Stimulated activated CD4-positive, alpha-beta T cell treated with anti-CD3 and anti-CD28 coated beads, Interleukin-12 subunit alpha, Interleukin-12 subunit beta, amount 100 ng/mL, for 24 hours (primary cell): ENCODE measurements at regions not wholly inside any gene's neighbourhood (a gene's known extent, or its start where the extent isn't known, plus 50 kb on each side); places are given as distances from the start of the nearest gene placed in this dataset.
"Not testable (repeated sequence)": the region's sequence is repeated elsewhere in the genome, so short reads cannot be mapped to it uniquely, and the experiment has no call there.

Experiments used
- DNase-seq, 2 experiments: peaks; one replicate each; pipeline ENCODE4 v3.0.0-alpha.2; 2020; ENCODE audit warnings: low read depth in 2 of 2

DNA sequence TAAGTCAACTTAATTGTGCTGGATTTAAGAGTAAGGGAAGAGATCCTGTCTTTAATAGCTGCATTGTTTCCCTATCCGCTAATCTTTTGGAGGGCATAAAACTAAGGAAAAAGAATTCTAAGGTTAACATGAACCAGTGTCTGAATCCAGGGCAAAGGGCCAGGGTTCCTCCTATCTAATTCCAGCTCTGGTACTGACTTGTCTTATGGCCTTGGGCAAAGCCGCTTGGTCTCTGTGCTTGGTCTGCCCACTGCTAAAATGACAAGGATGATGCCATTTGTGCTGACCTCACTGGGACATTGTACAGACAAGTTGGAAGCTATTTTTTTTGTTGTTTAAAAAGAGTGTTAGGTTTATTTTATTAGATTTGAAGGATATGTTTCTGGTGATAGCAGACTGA is 334.7 kb upstream of the PIK3R1 start:
- DNase-seq, result no peak

DNA sequence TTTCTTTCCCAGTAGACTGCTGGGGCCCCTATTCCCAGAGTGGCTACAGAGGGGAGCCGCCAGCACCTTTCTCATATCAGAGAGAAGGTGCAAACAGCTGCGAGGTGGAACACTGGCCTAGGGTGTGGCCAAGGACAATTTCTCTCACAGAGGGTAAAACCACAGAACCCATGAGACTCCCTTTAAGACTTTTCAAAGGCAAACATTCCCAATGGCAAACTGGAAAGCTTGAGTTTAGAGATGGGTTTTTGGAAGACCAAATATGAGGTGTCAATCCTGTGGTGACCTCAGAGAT is 335.1 kb upstream of the PIK3R1 start:
- no peak for DNase-seq

DNA sequence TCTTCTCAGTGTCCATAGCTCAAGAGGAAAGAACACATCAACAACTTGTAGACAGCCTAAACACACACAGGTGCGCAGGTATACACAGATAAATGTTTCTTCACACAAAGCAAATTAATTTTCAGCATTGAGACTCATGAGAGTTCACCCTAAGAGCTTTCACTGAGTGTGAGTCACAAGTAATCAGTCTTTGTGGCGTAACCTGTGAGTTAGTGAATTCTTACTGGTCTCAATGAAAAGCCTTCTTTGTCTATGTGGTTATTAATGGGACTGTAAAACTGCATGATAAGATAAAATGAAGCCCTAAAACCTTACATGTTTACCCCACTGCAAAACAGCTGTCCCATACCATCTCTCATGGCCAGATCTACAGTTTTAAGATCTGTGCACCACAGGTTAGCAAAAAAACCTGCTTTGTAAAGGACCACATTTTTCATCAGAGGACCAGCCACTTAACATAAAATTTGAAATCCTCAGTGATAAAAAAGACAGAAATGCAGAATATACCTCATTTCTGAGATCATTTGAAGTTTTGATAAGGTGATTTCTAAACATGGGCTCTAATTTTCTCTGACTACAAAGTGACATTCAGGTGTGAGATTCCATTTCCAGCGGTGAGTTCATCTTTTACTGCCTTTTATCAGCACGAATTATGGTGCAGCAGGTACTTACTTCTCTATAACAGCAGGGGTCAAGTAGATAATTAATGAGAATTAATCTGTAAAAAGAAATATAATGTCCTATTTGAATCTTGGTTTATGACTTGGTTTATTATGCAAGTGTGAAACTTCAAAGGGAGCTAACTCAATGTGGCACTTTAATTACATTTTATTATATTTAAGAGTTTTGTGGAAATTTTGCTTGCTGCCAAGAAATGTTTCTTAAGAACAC is 335.7 kb upstream of the PIK3R1 start:
- no peak for DNase-seq

DNA sequence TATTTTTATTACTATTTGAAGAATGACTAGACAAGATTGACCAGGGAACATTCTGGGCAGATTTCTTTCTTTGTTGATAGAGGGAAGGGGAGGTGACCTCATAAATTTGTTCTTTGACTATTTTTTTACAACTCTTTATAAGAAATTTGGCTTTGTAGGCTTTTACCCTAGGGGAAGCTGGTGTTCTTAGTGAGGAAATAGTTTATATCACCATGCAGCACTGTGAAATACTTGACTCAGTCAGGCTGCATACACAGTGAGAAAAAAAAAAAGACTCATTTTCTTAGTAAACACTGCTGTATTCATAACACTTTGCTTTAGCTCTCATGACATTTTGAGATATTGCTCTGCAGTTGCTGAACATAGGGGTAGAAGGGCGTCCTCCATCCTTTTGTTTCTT is 336.6 kb upstream of the PIK3R1 start:
- no peak for DNase-seq

DNA sequence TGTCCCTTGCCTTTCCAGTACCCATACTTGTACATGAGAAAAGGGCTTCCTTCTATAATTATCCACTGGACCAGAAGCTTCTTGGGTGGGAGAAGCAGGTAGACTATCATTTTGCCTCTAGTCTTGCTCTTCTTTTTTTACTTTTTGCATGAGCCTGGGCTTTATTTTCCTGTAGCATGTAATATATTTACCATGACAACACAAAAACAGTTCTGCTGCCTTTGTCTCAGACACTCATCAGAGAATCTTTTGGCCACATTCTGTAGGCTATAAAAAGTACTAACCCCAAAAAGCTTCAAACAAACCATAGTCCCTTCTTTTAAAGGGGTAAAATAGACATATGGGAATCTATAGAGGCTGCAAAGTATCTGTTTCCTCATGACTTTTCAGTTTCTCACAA is 339.2 kb upstream of the PIK3R1 start:
- DNase-seq, result no peak

GRCh38 chr5:67875601-67876000 is 340.0 kb upstream of the PIK3R1 start:
- DNase-seq, result no peak

GRCh38 chr5:67873935-67874334 is 341.6 kb upstream of the PIK3R1 start:
- DNase-seq, result no peak

GRCh38 chr5:67870662-67871061 is 344.9 kb upstream of the PIK3R1 start:
- no peak for DNase-seq

GRCh38 chr5:67864335-67864734 is 351.2 kb upstream of the PIK3R1 start:
- not testable (repeated sequence) for DNase-seq

DNA sequence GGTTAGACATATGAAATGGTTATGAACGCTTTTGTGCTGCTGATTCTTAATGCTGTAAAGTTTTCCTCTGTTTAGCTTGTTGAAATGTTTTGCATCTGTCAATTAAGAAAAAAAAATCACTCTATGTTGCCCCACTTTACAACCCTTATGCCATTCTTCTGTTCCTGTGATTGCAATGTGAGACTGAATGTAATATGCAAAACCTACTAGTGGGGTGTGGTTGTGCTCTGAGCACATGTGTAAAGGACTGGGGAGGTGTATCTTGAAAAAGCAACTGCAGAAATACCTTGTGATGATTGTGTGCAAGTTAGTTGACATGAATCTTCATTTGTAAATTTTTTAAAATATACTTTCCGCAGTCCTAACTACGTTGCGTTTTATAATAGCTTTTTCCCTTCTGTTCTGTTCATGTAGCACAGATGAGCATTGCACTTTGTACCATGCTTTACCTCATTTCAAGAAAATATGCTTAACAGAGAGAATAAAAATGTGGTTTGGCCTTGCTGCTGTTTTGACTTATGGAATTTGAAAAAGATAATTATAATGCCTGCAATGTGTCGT is 357.0 kb upstream of the PIK3R1 start:
- DNase-seq, result no peak

DNA sequence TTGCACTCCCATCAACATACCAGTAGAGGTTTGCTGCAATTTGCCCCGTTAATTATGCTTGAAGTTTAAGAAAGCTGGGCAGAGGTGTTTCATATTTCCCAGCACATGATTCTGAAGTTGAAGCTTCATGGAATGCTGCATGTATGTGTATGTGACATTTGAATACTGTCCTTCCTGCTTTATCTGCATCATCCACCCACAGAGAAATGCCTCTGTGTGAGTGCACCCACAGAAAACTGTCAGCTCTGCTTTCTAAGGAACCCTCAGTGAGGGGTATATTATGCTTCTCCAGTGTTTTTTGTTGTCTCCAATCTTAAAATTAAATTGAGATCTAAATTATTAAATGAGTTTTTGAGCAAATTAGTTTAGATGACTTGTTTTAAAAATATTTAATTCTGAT is 358.1 kb upstream of the PIK3R1 start:
- no peak for DNase-seq

- no peak for DNase-seq
Observed at GRCh38 chr5:67855523-67855922, 360.0 kb upstream of the PIK3R1 start.

- not testable (repeated sequence) for DNase-seq
Observed at GRCh38 chr5:67850906-67851305, 364.6 kb upstream of the PIK3R1 start.

- no peak for DNase-seq
Observed at GRCh38 chr5:67844924-67845323, 370.6 kb upstream of the PIK3R1 start.

DNA sequence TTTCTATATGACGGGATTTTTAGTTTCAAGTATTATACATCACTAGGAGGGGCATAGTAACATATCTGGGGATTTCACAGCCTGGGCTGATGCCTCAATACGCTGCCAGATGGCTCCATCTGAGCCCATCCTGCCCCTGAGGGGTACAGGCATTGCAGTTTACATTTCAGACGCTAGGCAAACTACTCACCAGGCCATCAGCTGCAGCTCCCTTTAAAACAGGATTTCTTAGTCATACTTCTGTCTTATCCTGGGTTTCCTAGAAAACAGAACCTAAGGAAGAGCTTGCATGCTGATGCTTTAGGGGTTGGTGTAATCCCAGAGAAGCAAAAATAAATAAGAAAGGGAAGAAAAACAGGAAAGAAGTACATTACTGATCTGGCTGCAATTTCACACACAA is 372.8 kb upstream of the PIK3R1 start:
- no peak for DNase-seq

GRCh38 chr5:67837225-67837624 is 378.3 kb upstream of the PIK3R1 start:
- not testable (repeated sequence) for DNase-seq

DNA sequence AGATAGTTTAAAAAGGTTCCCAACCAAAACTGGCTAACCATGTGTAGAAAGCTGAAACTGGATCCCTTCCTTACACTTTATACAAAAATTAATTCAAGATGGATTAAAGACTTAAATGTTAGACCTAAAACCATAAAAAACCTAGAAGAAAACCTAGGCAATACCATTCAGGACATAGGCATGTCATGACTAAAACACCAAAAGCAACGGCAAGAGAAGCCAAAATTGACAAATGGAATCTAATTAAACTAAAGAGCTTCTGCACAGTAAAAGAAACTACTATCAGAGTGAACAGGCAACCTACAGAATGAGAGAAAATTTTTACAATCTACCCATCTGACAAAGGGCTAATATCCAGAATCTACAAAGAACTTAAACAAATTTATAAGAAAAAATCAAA is 379.1 kb upstream of the PIK3R1 start:
- not testable (repeated sequence) for DNase-seq

DNA sequence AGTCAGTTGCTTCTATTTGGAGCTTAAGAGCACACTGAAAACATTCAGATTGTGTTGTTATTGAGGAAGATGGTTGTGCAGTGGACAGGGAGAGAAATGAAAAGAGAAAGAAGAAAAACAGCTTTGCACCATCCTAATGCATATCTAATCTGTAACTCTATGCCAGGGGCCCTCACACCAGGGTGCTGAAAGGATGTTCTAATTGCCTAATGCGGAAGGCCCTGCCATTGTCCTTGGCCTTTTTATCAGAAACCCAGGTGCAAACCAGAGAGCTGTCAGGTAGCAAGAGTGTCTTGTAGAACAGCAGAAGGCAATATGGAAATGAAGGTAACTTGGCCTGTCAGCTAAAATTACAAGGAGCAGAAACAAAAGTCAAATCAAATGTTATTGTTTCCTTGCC is 384.5 kb upstream of the PIK3R1 start:
- no peak for DNase-seq

DNA sequence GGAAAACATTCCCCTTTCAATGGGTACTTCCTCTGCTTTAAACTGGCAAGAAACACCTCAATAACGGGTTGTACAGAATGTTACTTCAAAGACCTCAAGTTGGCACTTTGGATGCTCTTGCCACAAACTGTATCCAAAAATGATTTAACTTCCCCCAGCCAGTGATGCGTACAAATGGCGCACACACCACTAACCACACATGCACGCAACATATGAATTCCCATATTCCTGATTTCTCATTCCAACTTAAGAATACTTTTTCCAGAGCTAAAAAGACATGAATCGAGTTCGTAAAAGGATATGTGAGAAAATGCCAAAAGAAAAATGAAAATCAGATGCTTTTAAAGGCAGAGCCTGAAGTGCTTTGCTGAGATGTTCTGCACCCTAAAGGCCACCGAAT is 388.0 kb upstream of the PIK3R1 start:
- no peak for DNase-seq

- DNase-seq, result no peak
Observed at GRCh38 chr5:67824852-67825251, 390.7 kb upstream of the PIK3R1 start.

GRCh38 chr5:67817652-67818051 is 397.9 kb upstream of the PIK3R1 start:
- no peak for DNase-seq

GRCh38 chr5:67816456-67816855 is 399.1 kb upstream of the PIK3R1 start:
- DNase-seq, result no peak

DNA sequence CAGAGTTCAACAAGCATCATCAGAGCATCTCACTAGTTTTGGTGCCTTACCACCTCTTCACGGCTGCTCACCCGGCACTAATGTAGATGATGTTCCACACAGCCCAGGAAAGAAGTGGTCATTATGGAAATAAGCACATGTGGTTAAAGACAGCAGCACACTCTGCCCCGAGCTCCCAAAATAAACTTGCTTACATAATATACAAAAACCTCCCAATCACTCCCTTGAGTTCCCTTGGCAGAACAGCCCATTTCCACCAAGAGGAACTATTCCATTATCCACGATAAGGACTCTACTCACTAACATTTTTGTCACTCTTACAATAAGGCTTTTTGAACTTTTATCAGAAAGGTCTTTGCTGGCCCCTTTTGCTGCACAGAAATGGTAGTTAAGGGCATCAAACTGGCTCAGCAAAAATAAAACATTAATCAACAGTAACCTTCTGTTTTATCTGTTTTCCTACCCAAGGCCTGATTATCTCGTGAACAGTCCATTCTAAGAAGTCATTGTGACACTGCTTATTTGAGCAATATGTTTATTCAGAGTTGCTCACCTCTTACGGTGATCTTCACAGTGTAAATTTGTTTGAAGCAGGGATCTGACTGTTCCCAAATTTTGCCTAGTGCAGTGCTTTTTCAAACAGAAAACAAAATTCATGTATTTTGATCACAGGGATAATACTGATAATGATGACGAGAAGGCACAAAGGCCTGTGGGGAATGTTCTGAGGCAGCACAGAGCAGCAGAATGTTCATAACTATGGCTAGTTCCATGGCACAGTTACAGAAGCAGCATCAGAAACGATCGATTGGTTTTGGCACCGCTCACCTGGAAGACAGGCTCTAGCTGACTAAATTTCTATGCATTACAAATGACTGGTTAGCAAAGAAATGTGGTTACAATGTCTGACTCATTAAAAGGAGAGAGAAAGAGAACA is 399.8 kb upstream of the PIK3R1 start:
- DNase-seq, result no peak
